BJ (cell line): ENCODE measurements at regions not wholly inside any gene's neighbourhood (a gene's known extent, or its start where the extent isn't known, plus 50 kb on each side); places are given as distances from the start of the nearest gene placed in this dataset.
"Not testable (repeated sequence)": the region's sequence is repeated elsewhere in the genome, so short reads cannot be mapped to it uniquely, and the experiment has no call there.

Source experiments
- CTCF ChIA-PET: fragments of 350-600 bp; formaldehyde crosslinking; extraction: SDS; loops from one replicate; lab custom pipeline; 2021; ENCODE audit warnings: antibody characterized with exemption, inconsistent platforms; lab: Yijun Ruan, JAX
- POLR2A ChIA-PET: fragments of 300-600 bp; sonication (Branson Sonifier 250); formaldehyde crosslinking; extraction: SDS; loops from one replicate; lab custom pipeline; 2021; ENCODE audit warnings: antibody characterized with exemption; lab: Charles Lee
- DNase-seq: peaks from one replicate; pipeline ENCODE4 v3.0.0-alpha.2; 2011; ENCODE audit warnings: low read depth
- H3K27me3 ChIP-seq: 2 replicates; pipeline ENCODE4 v1.6.0; 2011; ENCODE audit warnings: low read length; ENCODE audit not compliant: control insufficient read depth, insufficient read depth
- H3K36me3 ChIP-seq: 2 replicates; pipeline ENCODE4 v1.5.1; 2011; ENCODE audit warnings: low read length; ENCODE audit not compliant: control insufficient read depth, insufficient read depth
- H3K4me3 ChIP-seq: 2 replicates; pipeline ENCODE4 v1.5.1; 2011; ENCODE audit warnings: low read depth, mild to moderate bottlenecking, control low read depth, low read length
- CTCF ChIP-seq: IDR thresholded peaks from 2 replicates; pipeline ENCODE4 v1.5.1; 2011; ENCODE audit warnings: low read depth, mild to moderate bottlenecking, control low read depth, inconsistent platforms, low read length, moderate library complexity; ENCODE audit not compliant: insufficient read depth

GRCh38 chr4:177494791-177495190 is 52.6 kb upstream of the AGA start:
- CTCF ChIA-PET: interaction anchor here (0.6 kb wide), 1 partner anchor 10 kb away, joined by 4 read pairs; no protein-coding TSS in a partner anchor

DNA sequence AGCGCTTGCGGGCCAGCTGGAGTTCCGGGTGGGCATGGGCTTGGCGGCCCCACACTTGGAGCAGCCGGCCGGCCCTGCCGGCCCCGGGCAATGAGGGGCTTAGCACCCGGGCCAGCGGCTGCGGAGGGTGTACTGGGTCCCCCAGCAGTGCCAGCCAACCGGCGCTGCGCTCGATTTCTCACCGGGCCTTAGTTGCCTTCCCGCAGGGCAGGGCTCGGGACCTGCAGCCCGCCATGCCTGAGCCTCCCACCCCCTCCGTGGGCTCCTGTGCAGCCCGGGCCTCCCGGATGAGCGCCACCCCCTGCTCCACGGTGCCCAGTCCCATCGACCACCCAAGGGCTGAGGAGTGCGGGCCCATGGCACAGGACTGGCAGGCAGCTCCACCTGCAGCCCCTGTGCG is 53.4 kb upstream of the AGA start:
- H3K4me3 ChIP-seq, CTCF ChIA-PET, POLR2A ChIA-PET, H3K36me3 ChIP-seq, H3K27me3 ChIP-seq, DNase-seq: not testable (repeated sequence)

More at GRCh38 chr4:177494791-177495190, 52.6 kb upstream of the AGA start:
- no peak for TF ChIP-seq CTCF
- H3K36me3 ChIP-seq: no peaks in the 10 kb centered on the region
- POLR2A ChIA-PET: no interaction called here
- H3K4me3 ChIP-seq: no peak overlapping the region
- no peaks in the 10 kb centered on the region for H3K27me3 ChIP-seq
- DNase-seq: no peak

GRCh38 chr4:177499537-177499936 is 57.3 kb upstream of the AGA start:
- TF ChIP-seq CTCF: no peak
- Histone ChIP-seq H3K36me3 (no peaks in the 10 kb centered on the region), H3K4me3 (no peak overlapping the region), H3K27me3 (no peaks in the 10 kb centered on the region)
- DNase-seq: no peak
- POLR2A ChIA-PET: no interaction called here
- CTCF ChIA-PET: interaction anchor here (1.2 kb wide), 1 partner anchor 58 kb away, joined by 3 read pairs; the partner anchor contains the start of gene AGA

GRCh38 chr4:177505171-177505615 is 63.0 kb upstream of the AGA start:
- no peak for DNase-seq
- POLR2A ChIA-PET: no interaction called here
- no peak for TF ChIP-seq CTCF
- CTCF ChIA-PET: interaction anchor here (0.7 kb wide), 1 partner anchor 10 kb away, joined by 4 read pairs; no protein-coding TSS in a partner anchor
- Histone ChIP-seq H3K4me3 (no peak overlapping the region), H3K36me3 (no peaks in the 10 kb centered on the region), H3K27me3 (no peaks in the 10 kb centered on the region)

DNA sequence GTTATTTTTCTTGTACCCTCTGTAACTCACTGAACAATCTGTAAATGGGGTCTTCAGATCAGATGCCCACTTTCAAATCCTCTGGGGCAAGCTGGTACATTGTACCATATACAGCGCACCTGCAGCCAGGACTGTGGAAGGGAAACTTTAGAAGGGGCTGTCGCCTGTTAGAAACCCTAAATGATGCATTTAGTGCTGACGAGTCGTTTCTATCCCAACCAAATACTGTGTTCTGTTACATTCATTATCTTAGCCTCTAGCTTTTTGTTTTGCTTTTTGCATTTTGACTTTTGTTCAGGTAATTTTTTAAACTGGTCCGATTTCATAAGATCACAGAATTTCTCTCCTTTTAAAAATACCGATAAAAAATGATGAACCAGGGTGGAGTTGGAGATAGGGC is 66.4 kb upstream of the AGA start:
- CTCF ChIA-PET: no interaction called here
- POLR2A ChIA-PET: no interaction called here
- Histone ChIP-seq H3K27me3 (no peaks in the 10 kb centered on the region), H3K4me3 (no peak overlapping the region), H3K36me3 (no peaks in the 10 kb centered on the region)
- no peak for DNase-seq
- no peak for TF ChIP-seq CTCF

DNA sequence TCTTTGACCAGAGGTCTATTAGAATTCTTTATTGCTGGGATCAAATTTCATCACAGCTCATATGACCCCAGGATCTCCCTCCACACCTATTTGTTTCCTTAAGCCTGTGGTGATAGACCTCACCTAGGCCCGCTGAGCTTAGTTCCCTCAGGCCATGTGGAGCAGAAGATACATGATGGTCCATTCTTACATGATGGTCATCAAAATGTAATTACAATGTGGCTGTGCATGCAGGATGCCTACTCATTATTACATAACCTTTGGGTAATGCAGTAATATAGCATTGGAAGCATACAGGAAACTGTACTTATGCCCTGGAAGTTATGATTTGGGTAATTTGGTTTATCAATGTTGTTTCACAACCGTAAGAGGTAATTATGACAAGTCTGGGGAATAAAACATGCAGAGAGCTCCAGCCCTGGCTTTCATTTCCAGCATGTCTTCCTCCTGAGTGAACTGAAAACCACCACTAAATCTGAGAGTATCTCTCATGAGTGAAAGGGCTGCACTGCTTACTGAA is 67.0 kb upstream of the AGA start:
- ChIA-PET CTCF (interaction anchor here (1.1 kb wide), 1 partner anchor 170 kb away, joined by 3 read pairs; no protein-coding TSS in a partner anchor), POLR2A (no interaction called here)

More for the DNA sequence above, 67.0 kb upstream of the AGA start:
- Histone ChIP-seq H3K4me3 (no peak overlapping the region), H3K36me3 (no peaks in the 10 kb centered on the region), H3K27me3 (no peaks in the 10 kb centered on the region)
- TF ChIP-seq CTCF: no peak
- DNase-seq: no peak
